ENCODE measurements at regions not wholly inside any gene's neighbourhood (a gene's known extent, or its start where the extent isn't known, plus 50 kb on each side); places are given as distances from the start of the nearest gene placed in this dataset.

DNA sequence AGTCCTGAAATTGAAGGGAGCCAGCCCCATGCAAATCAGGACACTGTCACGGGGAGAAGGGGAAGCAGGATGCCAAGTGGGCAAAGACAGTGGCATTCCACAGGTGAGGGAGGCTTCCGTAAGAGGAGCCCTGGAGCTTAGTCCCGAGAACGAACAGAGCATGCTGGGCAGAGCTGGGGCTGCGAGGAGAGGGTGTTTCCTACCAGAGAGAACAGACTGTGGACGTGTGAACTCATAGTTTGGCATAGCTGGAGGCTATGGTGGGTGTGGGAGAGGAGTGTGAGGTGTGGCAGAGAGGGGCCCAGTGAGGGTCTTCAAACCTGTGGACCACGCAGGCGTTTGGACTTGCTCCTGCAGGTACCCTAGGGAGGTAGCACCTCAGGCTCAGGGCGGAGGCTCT is 102.8 kb upstream of the SMIM23 start:
- Histone ChIP-seq H3K4me3 (ENCODE audit: low read depth, low read length) (no peak overlapping the region), H3K27me3 (ENCODE audit: control insufficient read depth, insufficient read depth, low read length) (no peaks in the 10 kb centered on the region), H3K36me3 (ENCODE audit: control insufficient read depth, insufficient read depth, low read length) (no peaks in the 10 kb centered on the region)
- DNase-seq (ENCODE audit: low read depth) (no peak), FAIRE-seq (no peak)
- TF ChIP-seq, protein P1, sequence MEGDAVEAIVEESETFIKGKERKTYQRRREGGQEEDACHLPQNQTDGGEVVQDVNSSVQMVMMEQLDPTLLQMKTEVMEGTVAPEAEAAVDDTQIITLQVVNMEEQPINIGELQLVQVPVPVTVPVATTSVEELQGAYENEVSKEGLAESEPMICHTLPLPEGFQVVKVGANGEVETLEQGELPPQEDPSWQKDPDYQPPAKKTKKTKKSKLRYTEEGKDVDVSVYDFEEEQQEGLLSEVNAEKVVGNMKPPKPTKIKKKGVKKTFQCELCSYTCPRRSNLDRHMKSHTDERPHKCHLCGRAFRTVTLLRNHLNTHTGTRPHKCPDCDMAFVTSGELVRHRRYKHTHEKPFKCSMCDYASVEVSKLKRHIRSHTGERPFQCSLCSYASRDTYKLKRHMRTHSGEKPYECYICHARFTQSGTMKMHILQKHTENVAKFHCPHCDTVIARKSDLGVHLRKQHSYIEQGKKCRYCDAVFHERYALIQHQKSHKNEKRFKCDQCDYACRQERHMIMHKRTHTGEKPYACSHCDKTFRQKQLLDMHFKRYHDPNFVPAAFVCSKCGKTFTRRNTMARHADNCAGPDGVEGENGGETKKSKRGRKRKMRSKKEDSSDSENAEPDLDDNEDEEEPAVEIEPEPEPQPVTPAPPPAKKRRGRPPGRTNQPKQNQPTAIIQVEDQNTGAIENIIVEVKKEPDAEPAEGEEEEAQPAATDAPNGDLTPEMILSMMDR (IDR thresholded peaks at IDR 0.05; ENCODE audit: insufficient read depth, low read length, severe bottlenecking): no peak

DNA sequence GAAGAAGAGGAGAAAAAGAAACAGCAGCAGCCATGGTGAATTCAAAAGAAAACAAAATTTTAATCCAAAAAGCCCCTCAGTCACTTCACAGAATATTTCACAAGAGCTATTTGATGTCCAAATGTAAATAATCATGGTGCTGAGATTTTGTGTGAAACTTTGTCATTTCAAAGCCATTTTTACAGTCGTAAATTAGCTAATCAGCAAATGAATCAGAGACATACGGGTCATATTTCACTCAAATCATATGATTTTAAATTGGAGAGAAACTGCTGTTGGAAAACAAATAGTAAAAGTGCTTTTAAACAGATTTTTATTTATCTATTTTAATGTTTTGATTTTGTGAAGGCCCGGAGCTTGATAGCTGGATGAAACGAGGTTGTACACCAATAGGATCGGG is 101.4 kb upstream of the SMIM23 start:
- Histone ChIP-seq H3K27me3 (ENCODE audit: control insufficient read depth, insufficient read depth, low read length) (no peaks in the 10 kb centered on the region), H3K36me3 (ENCODE audit: control insufficient read depth, insufficient read depth, low read length) (no peaks in the 10 kb centered on the region), H3K4me3 (ENCODE audit: low read depth, low read length) (no peak overlapping the region)
- TF ChIP-seq, protein P1 (IDR thresholded peaks at IDR 0.05; ENCODE audit: insufficient read depth, low read length, severe bottlenecking): no peak
- FAIRE-seq (no peak), DNase-seq (ENCODE audit: low read depth) (no peak)

- TF ChIP-seq, protein P1 (IDR thresholded peaks at IDR 0.05; ENCODE audit: insufficient read depth, low read length, severe bottlenecking): no peak
- no peaks in the 10 kb centered on the region for H3K36me3 ChIP-seq (ENCODE audit: control insufficient read depth, insufficient read depth, low read length)
- FAIRE-seq (no peak), DNase-seq (ENCODE audit: low read depth) (no peak)
- no peak overlapping the region for H3K4me3 ChIP-seq (ENCODE audit: low read depth, low read length)
- H3K27me3 ChIP-seq (ENCODE audit: control insufficient read depth, insufficient read depth, low read length): no peaks in the 10 kb centered on the region
Measured at GRCh38 chr5:171688696-171689495, 96.7 kb upstream of the SMIM23 start.

- DNase-seq (ENCODE audit: low read depth) (no peak), FAIRE-seq (no peak)
- Histone ChIP-seq H3K27me3 (ENCODE audit: control insufficient read depth, insufficient read depth, low read length) (peaks cover 2% of the 10 kb centered on the region), H3K4me3 (ENCODE audit: low read depth, low read length) (no peak overlapping the region), H3K36me3 (ENCODE audit: control insufficient read depth, insufficient read depth, low read length) (no peaks in the 10 kb centered on the region)
- TF ChIP-seq, protein P1 (IDR thresholded peaks at IDR 0.05; ENCODE audit: insufficient read depth, low read length, severe bottlenecking): no peak
Measured at GRCh38 chr5:171689853-171690417, 95.7 kb upstream of the SMIM23 start.

GRCh38 chr5:171692107-171692506 is 93.5 kb upstream of the SMIM23 start:
- TF ChIP-seq, protein P1 (IDR thresholded peaks at IDR 0.05; ENCODE audit: insufficient read depth, low read length, severe bottlenecking): no peak
- Histone ChIP-seq H3K27me3 (ENCODE audit: control insufficient read depth, insufficient read depth, low read length) (peaks cover 6% of the 10 kb centered on the region), H3K4me3 (ENCODE audit: low read depth, low read length) (no peak overlapping the region), H3K36me3 (ENCODE audit: control insufficient read depth, insufficient read depth, low read length) (no peaks in the 10 kb centered on the region)
- DNase-seq (ENCODE audit: low read depth) (no peak), FAIRE-seq (no peak)

Data from bronchial epithelial cell (primary cell).